ENCODE measurements at regions not wholly inside any gene's neighbourhood (a gene's known extent, or its start where the extent isn't known, plus 50 kb on each side); places are given as distances from the start of the nearest gene placed in this dataset.

DNA sequence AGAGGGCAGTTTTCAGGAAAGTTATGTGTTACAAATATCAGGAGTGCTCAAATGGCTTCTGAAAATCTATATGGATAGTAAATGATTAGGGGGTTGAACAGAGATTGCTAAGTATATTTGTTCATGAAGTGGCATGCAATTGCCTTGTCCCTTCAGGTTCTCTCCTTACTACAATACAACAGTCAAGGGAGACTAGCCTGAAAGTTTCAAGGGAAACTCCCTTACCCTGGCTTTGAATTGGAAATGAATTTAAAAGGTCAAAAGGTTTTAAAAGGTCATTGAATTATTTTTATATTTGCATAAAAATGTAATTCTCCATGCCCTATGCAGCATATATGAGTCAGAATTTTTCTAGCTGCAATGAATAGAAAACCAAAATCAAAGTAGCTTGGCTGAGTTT, 253.1 kb upstream of the SYT1 start:
- TF ChIP-seq POLR2A (IDR thresholded peaks at IDR 0.05) (no peak), POLR2AphosphoS5 (IDR thresholded peaks at IDR 0.05) (no peak)

All from prostate gland (tissue), 1 donor.